Activated CD4-positive, alpha-beta T cell treated with anti-CD3 and anti-CD28 coated beads for 4 hours (primary cell): ENCODE measurements at regions not wholly inside any gene's neighbourhood (a gene's known extent, or its start where the extent isn't known, plus 50 kb on each side); places are given as distances from the start of the nearest gene placed in this dataset.
"Not testable (repeated sequence)": the region's sequence is repeated elsewhere in the genome, so short reads cannot be mapped to it uniquely, and the experiment has no call there.

ENCODE experiments used
- DNase-seq, 2 donors: peaks; one replicate each; pipeline ENCODE4 v3.0.0-alpha.2; 2020

DNA sequence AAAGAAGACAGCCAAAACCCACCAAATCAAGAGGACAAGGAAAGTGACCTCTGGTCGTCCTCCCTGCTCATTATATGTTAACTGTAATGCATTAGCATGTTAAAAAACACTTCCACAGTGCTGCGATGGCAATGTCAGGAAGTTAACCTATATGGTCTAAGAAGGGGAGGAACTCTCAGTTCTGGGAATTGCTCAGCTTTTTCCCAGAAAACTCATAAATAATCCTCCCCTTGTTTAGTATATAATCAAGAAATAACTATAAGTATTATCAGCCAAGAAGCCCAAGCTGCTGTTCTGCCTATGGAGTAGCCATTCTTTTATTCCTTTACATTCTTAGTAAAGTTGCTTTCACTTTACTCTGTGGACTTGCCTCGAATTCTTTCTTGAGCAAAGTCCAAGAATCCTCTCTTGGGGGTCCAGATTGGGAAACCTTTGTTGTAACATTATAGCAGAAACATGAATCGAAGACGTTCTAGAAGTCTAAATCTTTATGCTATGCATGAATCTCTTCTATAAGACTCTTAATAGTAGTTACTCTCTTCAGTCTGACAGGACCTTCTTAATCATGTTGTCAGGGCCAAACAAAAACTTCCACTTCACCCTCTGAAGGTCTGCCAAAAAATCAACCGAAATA is 110.0 kb upstream of the VANGL1 start:
- DNase-seq, result no peak

- no peak for DNase-seq
These were observed 111.4 kb upstream of the VANGL1 start for GRCh38 chr1:115530407-115530806.

GRCh38 chr1:115529216-115529897 is 112.4 kb upstream of the VANGL1 start:
- DNase-seq, result no peak

- DNase-seq, result not testable (repeated sequence)
These were observed 113.4 kb upstream of the VANGL1 start for GRCh38 chr1:115528336-115528735.

GRCh38 chr1:115527746-115528145 is 114.0 kb upstream of the VANGL1 start:
- no peak for DNase-seq

DNA sequence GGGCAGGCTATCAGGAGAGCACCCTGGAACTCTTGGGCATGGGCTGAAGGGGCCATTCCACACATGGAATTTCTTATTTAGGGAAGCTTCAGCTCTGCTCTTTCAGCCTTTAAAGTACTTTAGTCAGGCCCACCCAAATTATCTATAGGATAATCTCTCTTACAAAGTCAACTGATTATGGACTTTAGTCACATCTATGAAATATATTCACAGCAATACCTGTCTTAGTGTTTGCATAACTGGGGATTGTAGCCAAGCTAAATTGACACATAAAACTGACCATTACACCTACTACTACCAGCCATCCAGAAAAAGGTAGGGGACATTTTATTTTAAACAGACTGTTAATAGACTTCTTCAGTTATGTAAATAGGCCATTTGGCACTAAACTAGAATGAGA is 114.9 kb upstream of the VANGL1 start:
- no peak for DNase-seq

DNA sequence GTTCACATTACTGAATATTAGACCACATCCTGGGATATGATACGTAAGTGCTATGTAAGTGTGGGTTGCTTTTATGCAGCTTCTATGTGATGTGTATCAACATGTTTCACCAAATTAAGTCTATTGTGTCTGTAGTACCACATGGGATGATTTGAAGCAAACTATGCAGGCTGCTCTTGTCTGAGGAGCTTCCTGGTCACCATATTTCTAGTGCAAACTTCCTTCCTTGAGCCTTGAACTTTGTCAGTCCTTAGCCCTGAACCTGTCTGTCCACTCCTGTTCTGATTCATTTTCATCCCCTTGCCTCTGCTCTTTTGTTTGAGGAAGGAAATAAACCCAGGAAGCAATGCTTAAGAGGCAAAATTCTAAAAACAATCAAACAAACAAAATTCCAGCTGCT is 117.5 kb upstream of the VANGL1 start:
- DNase-seq, result no peak

GRCh38 chr1:115522386-115522785 is 119.4 kb upstream of the VANGL1 start:
- DNase-seq, result no peak

DNA sequence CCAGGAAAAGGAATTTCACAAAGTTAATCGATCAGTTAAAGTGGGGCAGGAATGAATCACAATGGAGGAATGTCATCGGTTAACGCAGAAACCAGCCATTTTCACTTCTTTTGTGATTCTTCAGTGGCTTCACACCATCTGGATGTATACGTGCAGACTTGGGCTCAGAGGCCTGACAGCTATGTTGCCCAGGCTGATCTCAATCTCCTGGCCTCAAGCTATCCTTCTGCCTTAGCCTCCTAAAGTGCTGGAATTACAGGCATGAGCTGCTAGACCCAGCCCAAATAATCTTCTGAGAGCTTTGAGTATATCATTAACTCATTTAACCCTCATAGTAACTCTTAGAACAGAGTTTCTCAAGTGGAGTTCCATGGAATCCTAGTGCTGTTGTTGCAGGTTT is 126.5 kb upstream of the VANGL1 start:
- no peak for DNase-seq

DNA sequence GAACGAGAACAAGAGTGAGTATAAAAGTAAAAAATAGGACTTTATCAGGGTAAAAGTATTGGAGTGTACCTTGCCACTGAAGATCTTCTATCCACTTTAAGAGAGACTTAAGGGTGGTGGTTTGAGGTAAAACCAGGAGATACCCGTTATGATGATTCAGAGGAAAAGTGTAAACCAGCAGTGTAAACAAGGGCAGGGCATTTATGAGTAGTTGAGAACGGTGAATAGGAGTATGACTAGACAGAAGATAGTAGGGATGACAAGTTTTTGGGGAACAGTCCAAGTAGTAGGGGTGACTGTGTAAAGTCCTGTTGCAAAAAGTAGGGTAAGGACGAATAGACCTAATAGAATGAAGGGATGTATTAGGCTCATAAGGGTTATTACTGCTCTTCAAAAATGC is 131.5 kb upstream of the VANGL1 start:
- not testable (repeated sequence) for DNase-seq

DNA sequence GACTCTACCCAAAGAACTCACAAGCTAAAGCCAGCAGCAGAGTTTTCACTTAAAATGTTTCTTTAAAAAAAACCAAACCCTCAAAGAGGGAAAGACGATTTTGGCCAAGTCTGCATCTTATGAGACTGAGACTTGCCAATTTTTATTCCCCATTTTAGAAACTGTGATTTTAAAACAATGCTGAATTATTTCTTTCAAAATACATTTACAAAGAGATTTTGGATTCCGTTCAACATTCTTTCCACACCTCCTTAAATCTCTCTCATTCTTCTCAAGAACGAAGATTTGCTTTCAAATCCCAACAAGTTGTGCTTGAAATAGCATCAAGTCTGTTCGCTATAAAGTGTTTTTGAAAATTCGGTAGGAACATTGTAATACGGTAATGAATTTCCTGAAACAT is 133.9 kb upstream of the VANGL1 start:
- DNase-seq, result no peak

GRCh38 chr1:115506924-115507589 is 134.7 kb upstream of the VANGL1 start:
- no peak for DNase-seq

DNA sequence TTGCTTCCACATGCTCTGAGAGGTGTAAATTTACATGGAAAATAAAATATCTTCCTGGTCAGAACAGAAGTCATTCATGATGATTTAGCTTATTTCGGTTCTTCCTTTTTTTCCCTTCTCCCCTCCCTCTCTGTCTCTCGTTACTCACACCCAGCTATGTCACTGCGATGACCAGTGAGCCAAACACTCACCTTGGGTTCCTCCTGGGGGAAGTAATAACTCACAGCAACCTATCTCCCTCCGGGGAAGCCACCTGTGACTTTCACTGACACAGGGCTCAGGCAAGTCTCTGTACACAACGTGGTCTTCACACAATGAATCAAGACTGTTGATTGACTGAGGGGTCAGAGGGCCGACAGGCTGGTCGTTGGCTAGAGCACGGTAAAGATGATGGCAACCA is 135.3 kb upstream of the VANGL1 start:
- DNase-seq, result no peak

DNA sequence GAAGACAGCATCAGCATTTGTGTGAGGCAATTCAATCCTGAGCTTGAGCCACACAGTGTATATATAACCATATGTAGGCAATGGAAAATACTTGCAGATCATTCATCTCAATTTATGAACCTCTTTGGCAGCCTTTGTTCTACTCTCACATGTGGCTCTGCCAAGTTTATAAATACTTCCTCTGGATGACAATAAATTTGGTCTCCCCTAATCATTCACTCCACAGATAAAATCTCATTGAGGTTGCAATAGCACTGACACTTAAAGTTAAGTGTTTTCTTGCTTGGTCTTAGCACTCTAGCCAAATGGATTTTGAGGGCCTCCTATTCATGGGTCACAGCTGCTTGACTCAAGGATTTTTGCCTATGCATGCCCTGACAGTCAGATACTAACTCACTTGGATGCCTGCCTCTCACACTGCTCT is 136.6 kb upstream of the VANGL1 start:
- DNase-seq, result no peak

GRCh38 chr1:115502183-115502582 is 139.6 kb upstream of the VANGL1 start:
- DNase-seq, result not testable (repeated sequence)

GRCh38 chr1:115501476-115501875 is 140.3 kb upstream of the VANGL1 start:
- DNase-seq, result no peak

- DNase-seq, result no peak
These were observed 142.5 kb upstream of the VANGL1 start for GRCh38 chr1:115499253-115499652.

GRCh38 chr1:115496904-115497527 is 144.8 kb upstream of the VANGL1 start:
- DNase-seq, result no peak

GRCh38 chr1:115495625-115496024 is 146.1 kb upstream of the VANGL1 start:
- no peak for DNase-seq

DNA sequence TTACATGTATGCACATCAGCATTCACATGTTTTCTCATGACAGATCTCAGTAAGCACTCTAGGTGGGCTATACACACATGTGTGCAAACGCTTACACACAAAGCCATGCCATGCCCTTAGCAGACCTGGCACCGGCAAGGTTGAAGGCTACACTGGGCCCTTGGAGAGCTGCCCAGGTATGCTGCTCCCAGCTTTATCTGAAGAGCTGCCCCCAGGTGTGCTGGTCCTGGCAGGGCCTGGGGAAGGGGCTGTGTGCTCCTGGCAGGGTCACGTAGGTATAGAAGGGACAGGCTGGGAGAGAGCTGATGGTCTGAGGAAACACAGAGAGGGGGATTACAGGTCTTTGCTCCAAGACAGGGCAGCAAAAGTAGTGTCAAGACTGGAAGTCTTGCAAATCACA is 146.7 kb upstream of the VANGL1 start:
- DNase-seq, result no peak

DNA sequence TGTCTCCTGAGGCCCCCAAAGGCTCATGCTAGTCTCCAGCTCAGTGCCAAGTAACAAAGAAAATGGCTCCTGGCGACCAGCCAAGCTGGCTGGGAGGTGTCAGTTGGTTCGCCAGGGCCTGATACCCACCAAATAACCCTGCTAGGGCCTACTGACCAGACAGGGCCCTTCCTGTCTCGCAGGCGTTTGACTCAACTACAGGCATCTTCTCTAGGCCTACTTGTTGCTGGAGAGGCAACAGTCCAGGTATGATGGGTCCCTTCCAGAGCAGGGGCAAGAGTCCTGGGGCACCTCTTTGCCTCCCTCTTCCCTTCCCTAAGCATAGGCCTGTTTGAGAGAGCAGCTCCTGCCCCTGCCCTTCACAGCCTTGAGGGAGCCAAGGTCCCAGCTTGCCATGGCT is 147.9 kb upstream of the VANGL1 start:
- DNase-seq, result no peak

GRCh38 chr1:115492880-115493279 is 148.9 kb upstream of the VANGL1 start:
- DNase-seq, result no peak

DNA sequence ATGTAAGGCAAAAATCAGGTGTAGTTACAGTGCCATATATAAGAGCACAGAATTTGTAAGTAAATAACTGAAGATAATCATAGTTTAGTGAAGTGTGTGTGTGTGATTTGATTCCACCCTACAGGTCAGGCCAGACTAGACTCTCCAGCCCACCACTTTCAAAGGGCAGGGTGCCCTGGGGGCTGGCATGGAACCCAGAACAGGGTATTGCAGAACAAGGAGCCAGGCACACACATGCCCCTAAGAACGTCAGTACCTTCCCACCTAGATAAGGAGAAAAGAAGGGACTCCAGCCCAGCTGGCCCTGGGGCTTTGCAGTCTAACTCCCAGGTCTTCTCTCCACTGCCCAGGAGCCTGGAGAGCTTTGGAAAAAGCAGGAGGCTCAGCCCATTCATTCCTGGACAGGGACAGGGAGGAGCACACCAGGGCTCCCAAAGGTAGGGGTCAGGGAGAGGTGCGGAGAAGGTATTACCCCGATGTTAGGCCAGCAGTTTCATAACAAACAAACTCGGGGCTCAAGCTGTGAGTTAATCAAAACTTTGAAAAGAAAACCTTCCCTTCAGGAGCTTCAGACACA is 149.7 kb upstream of the VANGL1 start:
- DNase-seq, result no peak
